DMS153 (cell line): ENCODE measurements at regions not wholly inside any gene's neighbourhood (a gene's known extent, or its start where the extent isn't known, plus 50 kb on each side); places are given as distances from the start of the nearest gene placed in this dataset.
"Not testable (repeated sequence)": the region's sequence is repeated elsewhere in the genome, so short reads cannot be mapped to it uniquely, and the experiment has no call there.

Source experiments
- DNase-seq: peaks from one replicate; lab custom pipeline; 2025; lab: John Stamatoyannopoulos, UW

- no peak for DNase-seq
Observed at GRCh38 chr5:74500110-74500917, 140.2 kb downstream of the ENC1 start.

- DNase-seq: no peak
Observed at GRCh38 chr5:74499256-74500050, 141.1 kb downstream of the ENC1 start.

- DNase-seq: no peak
Observed at GRCh38 chr5:74497706-74498105, 142.8 kb downstream of the ENC1 start.

GRCh38 chr5:74493411-74493810 is 147.1 kb downstream of the ENC1 start:
- DNase-seq: no peak

GRCh38 chr5:74492230-74492629 is 148.3 kb downstream of the ENC1 start:
- DNase-seq: no peak

GRCh38 chr5:74491586-74491985 is 148.9 kb downstream of the ENC1 start:
- DNase-seq: no peak

- DNase-seq: no peak
Observed at GRCh38 chr5:74490814-74491213, 149.7 kb downstream of the ENC1 start.

GRCh38 chr5:74482990-74483389 is 157.5 kb downstream of the ENC1 start:
- DNase-seq: no peak

GRCh38 chr5:74482523-74482922 is 158.0 kb downstream of the ENC1 start:
- no peak for DNase-seq

- DNase-seq: not testable (repeated sequence)
Observed at GRCh38 chr5:74481357-74481756, 159.2 kb downstream of the ENC1 start.

- no peak for DNase-seq
Observed at GRCh38 chr5:74480201-74480600, 160.3 kb downstream of the ENC1 start.

GRCh38 chr5:74478328-74478727 is 162.2 kb downstream of the ENC1 start:
- DNase-seq: no peak

- no peak for DNase-seq
Observed at GRCh38 chr5:74477761-74478160, 162.8 kb downstream of the ENC1 start.

- DNase-seq: no peak
Observed at GRCh38 chr5:74476819-74477453, 163.6 kb downstream of the ENC1 start.

- no peak for DNase-seq
Observed at GRCh38 chr5:74476046-74476818, 164.3 kb downstream of the ENC1 start.

- DNase-seq: no peak
Observed at GRCh38 chr5:74471875-74472274, 168.7 kb downstream of the ENC1 start.

GRCh38 chr5:74469234-74469994 is 171.1 kb downstream of the ENC1 start:
- DNase-seq: no peak

- DNase-seq: no peak
Observed at GRCh38 chr5:74468421-74468820, 172.1 kb downstream of the ENC1 start.

- no peak for DNase-seq
Observed at GRCh38 chr5:74465724-74466123, 174.8 kb downstream of the ENC1 start.

GRCh38 chr5:74464512-74465209 is 175.9 kb downstream of the ENC1 start:
- DNase-seq: no peak

- DNase-seq: no peak
Observed at GRCh38 chr5:74462356-74462755, 178.2 kb downstream of the ENC1 start.
